Heart left ventricle (tissue), 13 donors: ENCODE measurements at regions not wholly inside any gene's neighbourhood (a gene's known extent, or its start where the extent isn't known, plus 50 kb on each side); places are given as distances from the start of the nearest gene placed in this dataset.

Experiments
- POLR2A ChIP-seq, 2 donors: fragments of 450-650 bp; IDR thresholded peaks; one replicate each; pipeline ENCODE4 v1.6.1; 2017; ENCODE audit warnings: antibody characterized with exemption in 2 of 2, mild to moderate bottlenecking in 2 of 2, moderate library complexity in 2 of 2
- TF ChIP-seq, protein P1 (sequence below), 12 donors: fragments of 200-600 bp; sonication (generic) in 4 of 12; IDR thresholded peaks; one replicate each; pipeline versions ENCODE4 v1.5.0 to v1.8.0; 2018 to 2022; ENCODE audit warnings: antibody characterized with exemption in 12 of 12, mild to moderate bottlenecking in 5 of 12
- donor health status: ischemic (EF 13 %, LVEDD 7.1; RV severe dilation, severe dysfunction).
- donor health status: DM: no; HTN: yes; CAD: no.
- donor health status: DM: no; HTN: no; CAD: no.
- donor health status: ischemic (EF 25% LVEDD 6.9; RV normal size, moderate dysfunction).
- donor health status: ischemic (EF 25% LVEDD 5.7; RV mildly dilated, moderate dysfunction).
- donor health status: ischemic (EF 35%, LVEDD 5.7; RV mildly dilated, moderate dysfunction).
- donor health status: nonischemic (EF 11% LVEDD 7.7; RV severe dilation, severe dysfunction).
- donor health status: DM: yes; HTN: yes; CAD: no.
- donor health status: PGD.
- donor health status: ischemic (EF 29% LVEDD 5.4; RV normal size, mild dysfunction).
- donor health status: nonischemic (EF 23%, LVEDD 6.1; RV moderate dilation, normal function).

DNA sequence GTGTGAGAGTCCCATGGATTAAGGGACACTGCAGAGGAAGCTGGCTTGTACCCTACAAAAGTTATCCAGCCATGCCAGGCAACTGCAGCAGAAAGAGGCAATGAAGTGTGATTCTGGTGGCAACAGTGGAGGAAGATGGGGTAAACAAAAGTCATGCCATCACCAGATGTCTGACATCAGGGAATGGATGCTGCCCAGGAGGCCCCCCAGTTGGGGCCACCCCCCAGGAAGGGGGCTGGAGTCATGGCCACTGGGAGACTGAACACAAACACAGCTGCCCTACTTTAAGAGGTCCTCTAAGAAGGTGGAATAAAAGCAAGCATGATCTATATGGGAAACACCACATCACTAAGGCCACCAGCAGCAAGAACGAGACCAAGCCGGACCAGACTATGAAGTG, 235.3 kb downstream of the KLF12 start:
- TF ChIP-seq POLR2A (IDR thresholded peaks at IDR 0.05), result no peak
- TF ChIP-seq, protein P1, sequence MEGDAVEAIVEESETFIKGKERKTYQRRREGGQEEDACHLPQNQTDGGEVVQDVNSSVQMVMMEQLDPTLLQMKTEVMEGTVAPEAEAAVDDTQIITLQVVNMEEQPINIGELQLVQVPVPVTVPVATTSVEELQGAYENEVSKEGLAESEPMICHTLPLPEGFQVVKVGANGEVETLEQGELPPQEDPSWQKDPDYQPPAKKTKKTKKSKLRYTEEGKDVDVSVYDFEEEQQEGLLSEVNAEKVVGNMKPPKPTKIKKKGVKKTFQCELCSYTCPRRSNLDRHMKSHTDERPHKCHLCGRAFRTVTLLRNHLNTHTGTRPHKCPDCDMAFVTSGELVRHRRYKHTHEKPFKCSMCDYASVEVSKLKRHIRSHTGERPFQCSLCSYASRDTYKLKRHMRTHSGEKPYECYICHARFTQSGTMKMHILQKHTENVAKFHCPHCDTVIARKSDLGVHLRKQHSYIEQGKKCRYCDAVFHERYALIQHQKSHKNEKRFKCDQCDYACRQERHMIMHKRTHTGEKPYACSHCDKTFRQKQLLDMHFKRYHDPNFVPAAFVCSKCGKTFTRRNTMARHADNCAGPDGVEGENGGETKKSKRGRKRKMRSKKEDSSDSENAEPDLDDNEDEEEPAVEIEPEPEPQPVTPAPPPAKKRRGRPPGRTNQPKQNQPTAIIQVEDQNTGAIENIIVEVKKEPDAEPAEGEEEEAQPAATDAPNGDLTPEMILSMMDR (IDR thresholded peaks at IDR 0.05), result no peak
